ENCODE measurements at regions not wholly inside any gene's neighbourhood (a gene's known extent, or its start where the extent isn't known, plus 50 kb on each side); places are given as distances from the start of the nearest gene placed in this dataset.
"Not testable (repeated sequence)": the region's sequence is repeated elsewhere in the genome, so short reads cannot be mapped to it uniquely, and the experiment has no call there.

- no peaks in the 10 kb centered on the region for H3K27me3 ChIP-seq (ENCODE audit: low read length)
- no peaks in the 10 kb centered on the region for H3F3A ChIP-seq (ENCODE audit: low read length, unreplicated experiment)
- no peaks in the 10 kb centered on the region for H3K9me3 ChIP-seq (ENCODE audit: low read length)
- ATAC-seq (no peak), DNase-seq (no peak)
- intact Hi-C loops (cut with micrococcal nuclease) = no loop called here
- POLR2A ChIA-PET (ENCODE audit: unreplicated experiment) = no interaction called here
- H3K4me3 ChIP-seq (ENCODE audit: low read length) = no peak overlapping the region
- no peaks in the 10 kb centered on the region for H3K9me2 ChIP-seq (replicated peaks; ENCODE audit: low read length)
- no peak overlapping the region for H3K27ac ChIP-seq (ENCODE audit: low read length)
- H3K79me2 ChIP-seq (ENCODE audit: low read length) = no peaks in the 10 kb centered on the region
- no peak overlapping the region for H3K4me2 ChIP-seq (ENCODE audit: low read length)
- CTCF ChIA-PET = no interaction called here
- H4K20me1 ChIP-seq (ENCODE audit: low read length) = no peaks in the 10 kb centered on the region
- H2AFZ ChIP-seq (ENCODE audit: low read length) = no peak overlapping the region
- TF ChIP-seq EZH2 (IDR thresholded peaks at IDR 0.05; ENCODE audit: low read length, unreplicated experiment) = no peak
- H3K4me1 ChIP-seq (ENCODE audit: insufficient read depth, low read length) = peaks cover 9% of the 10 kb centered on the region
- H3K36me3 ChIP-seq (ENCODE audit: low read depth, low read length) = no peaks in the 10 kb centered on the region
- H3K9ac ChIP-seq (ENCODE audit: low read length) = no peak overlapping the region
- no TSS peak for BruUV-seq (replicated peaks)
These were observed 320.1 kb upstream of the TARS1 start for GRCh38 chr5:33120671-33121070.

GRCh38 chr5:33129309-33129708 is 311.5 kb upstream of the TARS1 start:
- intact Hi-C loops (cut with micrococcal nuclease) = no loop called here
- no peak overlapping the region for H3K27ac ChIP-seq (ENCODE audit: low read length)
- CTCF ChIA-PET = no interaction called here
- BruUV-seq (replicated peaks) = no TSS peak
- no peaks in the 10 kb centered on the region for H3K9me2 ChIP-seq (replicated peaks; ENCODE audit: low read length)
- H3K4me1 ChIP-seq (ENCODE audit: insufficient read depth, low read length) = no peaks in the 10 kb centered on the region
- no peak overlapping the region for H2AFZ ChIP-seq (ENCODE audit: low read length)
- no peak overlapping the region for H3K9ac ChIP-seq (ENCODE audit: low read length)
- no peaks in the 10 kb centered on the region for H3K79me2 ChIP-seq (ENCODE audit: low read length)
- no peak for ATAC-seq
- H3K4me3 ChIP-seq (ENCODE audit: low read length) = no peak overlapping the region
- no peaks in the 10 kb centered on the region for H3K9me3 ChIP-seq (ENCODE audit: low read length)
- H3K36me3 ChIP-seq (ENCODE audit: low read depth, low read length) = no peaks in the 10 kb centered on the region
- TF ChIP-seq EZH2 (IDR thresholded peaks at IDR 0.05; ENCODE audit: low read length, unreplicated experiment) (no peak), CTCF (conservative IDR thresholded peaks at IDR 0.05; ENCODE audit: low read depth, low read length) (no peak)
- no peaks in the 10 kb centered on the region for H3K27me3 ChIP-seq (ENCODE audit: low read length)
- no peak for DNase-seq
- H3F3A ChIP-seq (ENCODE audit: low read length, unreplicated experiment) = no peaks in the 10 kb centered on the region
- H4K20me1 ChIP-seq (ENCODE audit: low read length) = no peaks in the 10 kb centered on the region
- H3K4me2 ChIP-seq (ENCODE audit: low read length) = no peak overlapping the region
- POLR2A ChIA-PET (ENCODE audit: unreplicated experiment) = no interaction called here

DNA sequence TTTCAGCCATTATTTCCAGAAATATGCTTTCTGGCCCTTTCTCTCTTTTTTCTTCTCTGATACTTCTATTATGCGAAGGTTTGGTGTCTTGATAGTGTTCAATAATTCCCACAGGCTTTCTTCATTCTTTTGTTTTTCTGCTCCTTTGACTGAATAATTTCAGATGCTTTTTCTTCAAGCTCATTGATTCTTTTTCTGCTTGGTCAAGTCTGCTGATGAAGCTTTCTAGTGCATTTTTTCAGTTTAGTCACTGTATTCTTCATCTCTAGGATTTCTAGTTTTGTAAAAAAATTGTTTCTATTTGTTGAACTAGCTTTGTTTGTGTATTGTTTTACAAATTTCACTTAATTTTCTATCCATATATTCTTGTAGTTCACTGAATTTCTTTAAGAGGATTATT is 304.0 kb upstream of the TARS1 start:
- CTCF ChIA-PET = no interaction called here

GRCh38 chr5:33138145-33138544 is 302.6 kb upstream of the TARS1 start:
- H3K36me3 ChIP-seq (ENCODE audit: low read depth, low read length); H3K4me1 ChIP-seq (ENCODE audit: insufficient read depth, low read length); H3K9ac ChIP-seq (ENCODE audit: low read length); H3K4me2 ChIP-seq (ENCODE audit: low read length); ATAC-seq; H2AFZ ChIP-seq (ENCODE audit: low read length); POLR2A ChIA-PET (ENCODE audit: unreplicated experiment); H3K9me2 ChIP-seq (replicated peaks; ENCODE audit: low read length); H3F3A ChIP-seq (ENCODE audit: low read length, unreplicated experiment); BruUV-seq (replicated peaks); H3K4me3 ChIP-seq (ENCODE audit: low read length); H3K27ac ChIP-seq (ENCODE audit: low read length); H4K20me1 ChIP-seq (ENCODE audit: low read length); DNase-seq; H3K79me2 ChIP-seq (ENCODE audit: low read length); H3K27me3 ChIP-seq (ENCODE audit: low read length); intact Hi-C loops (cut with micrococcal nuclease); CTCF ChIA-PET: not testable (repeated sequence)
- H3K9me3 ChIP-seq (ENCODE audit: low read length) = peaks cover 13% of the 10 kb centered on the region; the same call in 1 of the 2 replicates

More for the DNA sequence above, 304.0 kb upstream of the TARS1 start:
- no peaks in the 10 kb centered on the region for H3K36me3 ChIP-seq (ENCODE audit: low read depth, low read length)
- POLR2A ChIA-PET (ENCODE audit: unreplicated experiment) = no interaction called here
- H3K79me2 ChIP-seq (ENCODE audit: low read length) = no peaks in the 10 kb centered on the region
- peaks cover 13% of the 10 kb centered on the region; the same call in 1 of the 2 replicates for H3K9me3 ChIP-seq (ENCODE audit: low read length)
- no peaks in the 10 kb centered on the region for H4K20me1 ChIP-seq (ENCODE audit: low read length)
- no peak for TF ChIP-seq EZH2phosphoT487 (IDR thresholded peaks at IDR 0.05; ENCODE audit: borderline replicate concordance, low read length)
- TF ChIP-seq EZH2 (IDR thresholded peaks at IDR 0.05; ENCODE audit: low read length, unreplicated experiment) = no peak
- TF ChIP-seq CTCF (conservative IDR thresholded peaks at IDR 0.05; ENCODE audit: low read depth, low read length) = no peak
- no peak overlapping the region for H3K4me2 ChIP-seq (ENCODE audit: low read length)
- H3K27ac ChIP-seq (ENCODE audit: low read length) = no peak overlapping the region
- H3K9ac ChIP-seq (ENCODE audit: low read length) = no peak overlapping the region
- no peak overlapping the region for H3K4me3 ChIP-seq (ENCODE audit: low read length)
- H3K27me3 ChIP-seq (ENCODE audit: low read length) = no peaks in the 10 kb centered on the region
- intact Hi-C loops (cut with micrococcal nuclease) = no loop called here
- DNase-seq = no peak
- ATAC-seq = no peak
- no TSS peak for BruUV-seq (replicated peaks)
- no peaks in the 10 kb centered on the region for H3K9me2 ChIP-seq (replicated peaks; ENCODE audit: low read length)
- no peak overlapping the region for H2AFZ ChIP-seq (ENCODE audit: low read length)
- H3K4me1 ChIP-seq (ENCODE audit: insufficient read depth, low read length) = no peaks in the 10 kb centered on the region
- no peaks in the 10 kb centered on the region for H3F3A ChIP-seq (ENCODE audit: low read length, unreplicated experiment)

Measured in PC-3 (cell line).